LNCAP (cell line): ENCODE measurements at regions not wholly inside any gene's neighbourhood (a gene's known extent, or its start where the extent isn't known, plus 50 kb on each side); places are given as distances from the start of the nearest gene placed in this dataset.

Source experiments
- CTCF ChIP-seq: fragments of 450-650 bp; IDR thresholded peaks from 2 replicates; pipeline ENCODE4 v1.5.1; 2017; ENCODE audit warnings: mild to moderate bottlenecking

- no peak for TF ChIP-seq CTCF
These were observed 89.2 kb upstream of the ARID1B start for GRCh38 chr6:156687789-156688619.

- TF ChIP-seq CTCF: no peak
These were observed 90.0 kb upstream of the ARID1B start for GRCh38 chr6:156686995-156687788.

- peak; percentile 34; the same call in 1 of the 2 replicates for TF ChIP-seq CTCF
These were observed 90.7 kb upstream of the ARID1B start for GRCh38 chr6:156686301-156686994.

GRCh38 chr6:156685823-156686222 lies 91.4 kb upstream of the ARID1B start:
- TF ChIP-seq CTCF: no peak

- no peak for TF ChIP-seq CTCF
These were observed 93.4 kb upstream of the ARID1B start for GRCh38 chr6:156683821-156684220.

GRCh38 chr6:156676721-156677120 lies 100.5 kb upstream of the ARID1B start:
- TF ChIP-seq CTCF: no peak

GRCh38 chr6:156674197-156674596 lies 103.0 kb upstream of the ARID1B start:
- no peak for TF ChIP-seq CTCF
